DMS53 (cell line): ENCODE measurements at regions not wholly inside any gene's neighbourhood (a gene's known extent, or its start where the extent isn't known, plus 50 kb on each side); places are given as distances from the start of the nearest gene placed in this dataset.

Experiments
- DNase-seq: peaks from one replicate; lab custom pipeline; 2025; lab: John Stamatoyannopoulos, UW

DNA sequence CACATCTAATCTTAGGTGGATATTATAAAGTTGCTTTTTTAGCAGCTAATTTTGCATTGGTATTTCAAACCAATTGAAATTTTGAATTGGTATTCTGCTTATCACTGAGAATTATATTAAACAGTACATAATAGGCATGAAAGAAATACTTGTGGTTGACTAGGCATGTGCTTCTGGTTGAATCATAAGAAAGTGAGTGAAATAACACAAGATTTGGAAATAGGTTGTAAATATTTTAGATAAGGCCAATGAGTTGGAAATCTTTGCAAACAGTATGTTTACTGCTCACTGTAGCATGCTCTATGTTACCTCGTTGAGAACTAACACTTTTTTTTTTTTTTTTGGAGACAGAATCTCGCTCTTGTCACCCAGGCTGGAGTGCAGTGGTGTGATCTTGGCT lies 66.8 kb upstream of the RFC3 start:
- DNase-seq = no peak

DNA sequence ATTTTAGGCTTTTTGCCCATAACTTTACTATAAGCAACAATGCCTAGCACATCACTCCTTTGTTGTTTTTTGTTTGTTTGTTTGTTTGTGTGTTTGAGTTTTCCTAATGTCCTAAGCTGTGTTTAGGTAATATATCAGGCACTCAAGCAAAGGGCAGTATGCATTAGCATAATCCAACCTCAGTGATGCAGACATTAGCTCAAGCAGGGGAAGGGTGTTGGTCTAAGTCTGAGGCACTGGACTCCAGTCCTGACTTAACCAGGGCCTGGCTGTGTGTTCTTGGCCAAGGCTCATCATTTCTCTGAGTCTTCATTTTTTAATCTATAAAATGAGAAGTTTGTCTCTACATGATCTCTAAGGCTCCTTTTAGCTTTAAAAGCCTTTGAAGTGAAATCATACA lies 65.9 kb upstream of the RFC3 start:
- no peak for DNase-seq

- no peak for DNase-seq
Measured at GRCh38 chr13:33752597-33752996, 65.4 kb upstream of the RFC3 start.

DNA sequence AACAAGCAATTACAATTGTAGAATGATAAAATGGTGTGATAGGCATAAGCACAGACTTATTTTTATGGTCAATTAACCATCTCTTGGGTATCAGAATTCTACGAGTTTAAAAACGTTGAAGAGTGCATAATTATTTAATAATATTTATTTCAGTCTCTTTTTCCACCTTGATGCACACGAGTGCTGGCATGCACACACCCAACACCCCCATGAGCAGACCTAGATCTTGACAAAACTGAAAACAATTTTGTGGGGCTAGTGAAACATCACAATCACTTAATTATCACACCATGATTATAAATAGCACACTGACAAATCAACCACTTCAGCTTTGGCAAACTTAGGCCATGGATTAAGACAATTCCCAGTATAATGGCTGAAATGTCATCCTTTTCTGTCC lies 61.0 kb upstream of the RFC3 start:
- DNase-seq = no peak

DNA sequence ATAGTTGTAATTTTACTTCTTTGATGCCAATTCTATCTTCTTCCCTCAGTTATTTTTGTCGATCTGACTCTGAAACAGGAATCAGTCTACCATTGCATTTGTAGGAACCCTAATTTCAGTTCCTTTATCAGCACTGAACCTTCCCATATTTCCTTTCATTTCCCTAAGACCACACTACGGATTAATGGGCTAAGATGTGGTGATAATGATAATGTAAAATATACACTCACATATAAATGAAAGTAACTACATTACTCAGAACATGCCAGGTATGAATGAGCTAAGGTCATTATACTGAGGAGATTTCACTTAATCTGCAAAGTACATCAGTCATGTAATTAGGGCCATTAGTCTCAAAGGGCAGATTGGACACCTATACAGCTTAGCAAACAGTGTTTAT lies 60.2 kb upstream of the RFC3 start:
- DNase-seq = no peak

DNA sequence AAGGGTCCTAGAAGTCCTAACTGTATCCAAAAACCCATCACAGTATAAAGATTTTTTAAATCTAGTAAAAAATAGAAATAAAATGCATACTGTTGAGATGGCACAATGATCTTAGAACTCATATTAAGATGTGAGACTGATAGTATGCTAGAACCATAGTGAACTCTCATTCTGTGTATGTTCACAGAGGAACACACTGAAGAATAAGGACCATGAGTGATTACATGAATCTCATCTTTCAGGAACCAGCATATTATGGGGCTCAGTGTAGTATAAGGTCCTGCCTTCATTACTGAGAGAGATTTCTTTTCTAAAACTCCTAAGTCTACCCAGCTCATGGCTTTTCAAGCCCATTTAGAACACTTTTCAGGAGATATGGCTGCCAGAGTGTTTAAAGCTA lies 59.8 kb upstream of the RFC3 start:
- DNase-seq = no peak

DNA sequence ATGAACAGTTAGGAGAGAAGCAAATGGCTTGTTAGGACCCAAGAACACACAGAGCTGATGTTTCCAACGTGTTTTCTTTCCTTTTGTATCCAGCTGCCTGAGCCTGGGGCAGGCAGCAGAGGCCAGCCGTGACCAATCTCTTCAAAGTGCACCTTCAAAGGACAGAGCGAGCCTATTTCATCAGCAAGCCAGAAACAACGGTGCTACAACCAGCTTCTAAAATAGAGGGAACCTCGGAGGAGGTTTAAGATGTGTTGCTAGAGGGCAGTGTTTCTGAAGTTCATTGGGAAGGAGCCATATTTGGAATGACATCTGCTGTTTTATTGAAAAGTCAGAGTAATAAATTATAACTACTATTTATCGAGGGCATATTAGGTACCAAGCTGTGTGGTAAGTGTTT lies 56.2 kb upstream of the RFC3 start:
- DNase-seq = peak; percentile 79

- DNase-seq = no peak
Measured at GRCh38 chr13:33763021-33763420, 54.9 kb upstream of the RFC3 start.

GRCh38 chr13:33764716-33765115 lies 53.2 kb upstream of the RFC3 start:
- DNase-seq = peak; percentile 3

DNA sequence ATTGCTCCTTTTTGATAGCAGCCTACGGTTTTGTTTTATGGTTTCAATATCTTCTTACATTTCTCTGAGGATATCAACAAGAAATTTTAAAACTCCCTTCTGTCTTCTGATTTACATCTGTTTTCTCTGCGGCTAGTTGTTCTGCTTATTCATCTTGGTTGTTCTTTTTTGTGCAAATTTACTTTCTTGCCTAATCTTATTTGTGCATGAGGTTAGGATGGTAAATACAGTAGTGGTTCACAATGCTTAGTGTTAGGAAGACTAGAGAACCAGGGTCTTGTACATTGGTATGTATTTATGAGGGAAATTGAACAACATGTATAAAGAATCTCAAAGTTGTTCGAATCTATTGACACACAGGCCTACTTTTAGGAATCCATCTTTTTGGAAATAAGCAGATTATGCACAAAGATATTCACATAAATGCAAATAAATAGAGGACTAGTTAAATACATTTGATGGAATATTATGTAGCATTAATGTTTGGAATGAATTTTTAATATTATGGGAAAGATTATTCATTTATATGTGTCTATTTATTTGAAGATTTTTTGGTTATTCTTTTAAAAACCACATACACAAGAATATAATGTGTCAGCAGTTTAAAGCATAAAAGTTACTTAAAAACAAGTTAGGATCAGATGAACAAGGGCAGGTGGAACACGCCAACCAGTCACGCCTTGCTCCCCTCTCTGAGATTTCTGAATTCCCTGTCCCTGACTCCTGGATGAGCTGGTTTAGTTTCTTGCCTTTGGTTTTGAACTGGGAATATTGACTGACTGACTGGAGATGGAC lies 51.4 kb upstream of the RFC3 start:
- no peak for DNase-seq

DNA sequence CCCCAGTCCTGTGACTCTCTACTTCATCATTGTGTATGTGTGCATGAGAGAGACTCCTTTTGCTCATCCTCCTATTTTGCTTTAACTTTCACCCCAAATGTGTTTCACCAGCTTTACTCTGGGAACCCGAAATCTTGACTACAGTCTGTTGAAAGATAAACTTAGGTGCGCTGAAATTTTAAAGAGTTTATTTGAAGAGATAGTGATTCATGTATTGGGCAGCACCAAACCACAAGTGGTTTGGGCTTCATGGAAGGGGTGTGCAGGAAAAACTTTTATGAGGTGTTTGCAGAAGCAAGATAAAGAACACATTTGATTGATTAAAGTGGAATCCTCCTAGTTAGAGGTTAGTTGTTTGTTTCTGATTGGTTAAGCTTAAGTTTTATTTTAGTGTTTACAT lies 50.8 kb upstream of the RFC3 start:
- no peak for DNase-seq
